Progenitor cell of endocrine pancreas (in vitro differentiated cells): ENCODE measurements at regions not wholly inside any gene's neighbourhood (a gene's known extent, or its start where the extent isn't known, plus 50 kb on each side); places are given as distances from the start of the nearest gene placed in this dataset.

Experiments used
- DNase-seq: peaks from one replicate; pipeline ENCODE4 v3.0.0; 2021; ENCODE audit warnings: low spot score; ENCODE audit not compliant: unreplicated experiment
- H3K27ac Mint-ChIP-seq: 2 replicates; pipeline ENCODE4 v1.8.0; 2021; ENCODE audit warnings: mild to moderate bottlenecking, moderate library complexity, mixed read lengths
- H3K27me3 Mint-ChIP-seq: 2 replicates; pipeline ENCODE4 v1.8.0; 2021; ENCODE audit warnings: mixed read lengths
- H3K36me3 Mint-ChIP-seq: 2 replicates; pipeline ENCODE4 v1.8.0; 2022; ENCODE audit warnings: mixed read lengths; ENCODE audit not compliant: insufficient read depth
- H3K4me1 Mint-ChIP-seq: 2 replicates; pipeline ENCODE4 v1.8.0; 2021; ENCODE audit warnings: low read depth, mixed read lengths
- H3K4me3 Mint-ChIP-seq: 2 replicates; pipeline ENCODE4 v1.8.0; 2021; ENCODE audit warnings: low read depth, mild to moderate bottlenecking, moderate library complexity, mixed read lengths
- H3K9me3 Mint-ChIP-seq: 2 replicates; pipeline ENCODE4 v1.8.0; 2021; ENCODE audit warnings: low read depth, mixed read lengths
- CTCF ChIP-seq: fragments of 200-600 bp; sonication (generic); IDR thresholded peaks from one replicate; pipeline ENCODE4 v1.5.0; 2021; ENCODE audit warnings: antibody characterized with exemption, mild to moderate bottlenecking; ENCODE audit not compliant: unreplicated experiment

DNA sequence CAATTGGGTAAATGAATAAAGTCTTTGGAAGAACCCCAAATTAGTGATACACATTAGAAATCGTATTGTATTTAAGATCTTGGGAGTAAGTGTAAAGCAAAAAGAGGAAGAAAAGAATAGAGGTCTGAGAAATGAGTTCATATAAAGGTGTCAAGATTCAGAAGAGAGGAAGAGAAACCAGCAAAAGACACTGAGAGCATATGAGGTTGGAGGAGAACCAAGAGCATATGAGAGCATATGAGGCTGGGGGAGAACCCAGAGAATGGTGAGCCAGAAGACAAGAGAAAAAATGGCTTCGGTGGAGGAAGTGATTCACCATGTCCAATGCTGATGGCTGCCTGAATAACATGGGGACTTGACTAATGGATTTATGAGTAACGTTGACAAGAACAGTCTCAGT lies 620.1 kb upstream of the GCFC2 start:
- Mint-ChIP-seq H3K4me1 (no peaks in the 10 kb centered on the region), H3K36me3 (no peaks in the 10 kb centered on the region), H3K4me3 (no peak overlapping the region), H3K27me3 (no peaks in the 10 kb centered on the region), H3K27ac (no peak overlapping the region), H3K9me3 (peaks cover 3% of the 10 kb centered on the region)
- DNase-seq, result no peak
- no peak for TF ChIP-seq CTCF

GRCh38 chr2:76326636-76327035 lies 615.9 kb upstream of the GCFC2 start:
- no peak for TF ChIP-seq CTCF
- H3K36me3 Mint-ChIP-seq, result no peaks in the 10 kb centered on the region

DNA sequence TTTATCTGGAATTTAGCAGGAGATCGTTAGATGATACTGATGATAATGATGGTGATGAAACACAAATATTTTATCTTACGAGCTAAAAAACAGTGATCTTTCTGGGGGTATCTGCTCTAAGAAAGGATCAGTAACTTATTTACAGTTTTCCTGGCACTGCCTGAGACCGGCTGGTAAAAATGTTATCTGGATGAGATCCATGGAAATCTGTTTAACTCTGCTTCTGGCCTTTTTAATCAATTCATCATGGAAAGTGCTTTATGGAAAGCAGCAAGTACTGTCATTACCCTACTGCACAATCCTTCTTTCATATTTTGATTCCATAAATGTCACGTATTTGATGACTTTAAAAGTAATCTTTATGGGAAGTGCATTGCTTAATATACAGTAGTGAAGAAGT lies 612.7 kb upstream of the GCFC2 start:
- Mint-ChIP-seq H3K9me3 (peaks cover 4% of the 10 kb centered on the region), H3K27ac (no peak overlapping the region), H3K27me3 (no peaks in the 10 kb centered on the region), H3K4me1 (no peaks in the 10 kb centered on the region), H3K36me3 (no peaks in the 10 kb centered on the region), H3K4me3 (no peak overlapping the region)
- TF ChIP-seq CTCF, result no peak
- no peak for DNase-seq

More at GRCh38 chr2:76326636-76327035, 615.9 kb upstream of the GCFC2 start:
- H3K4me3 Mint-ChIP-seq, result no peak overlapping the region
- no peaks in the 10 kb centered on the region for H3K4me1 Mint-ChIP-seq
- DNase-seq, result no peak
- no peaks in the 10 kb centered on the region for H3K27me3 Mint-ChIP-seq
- no peak overlapping the region for H3K27ac Mint-ChIP-seq
- H3K9me3 Mint-ChIP-seq, result no peaks in the 10 kb centered on the region

- Mint-ChIP-seq H3K27ac (no peak overlapping the region), H3K27me3 (no peaks in the 10 kb centered on the region), H3K36me3 (no peaks in the 10 kb centered on the region), H3K4me3 (no peak overlapping the region), H3K4me1 (peaks cover 3% of the 10 kb centered on the region), H3K9me3 (peaks cover 4% of the 10 kb centered on the region)
- DNase-seq, result no peak
- TF ChIP-seq CTCF, result no peak
Measured at GRCh38 chr2:76320716-76321115, 610.0 kb upstream of the GCFC2 start.

DNA sequence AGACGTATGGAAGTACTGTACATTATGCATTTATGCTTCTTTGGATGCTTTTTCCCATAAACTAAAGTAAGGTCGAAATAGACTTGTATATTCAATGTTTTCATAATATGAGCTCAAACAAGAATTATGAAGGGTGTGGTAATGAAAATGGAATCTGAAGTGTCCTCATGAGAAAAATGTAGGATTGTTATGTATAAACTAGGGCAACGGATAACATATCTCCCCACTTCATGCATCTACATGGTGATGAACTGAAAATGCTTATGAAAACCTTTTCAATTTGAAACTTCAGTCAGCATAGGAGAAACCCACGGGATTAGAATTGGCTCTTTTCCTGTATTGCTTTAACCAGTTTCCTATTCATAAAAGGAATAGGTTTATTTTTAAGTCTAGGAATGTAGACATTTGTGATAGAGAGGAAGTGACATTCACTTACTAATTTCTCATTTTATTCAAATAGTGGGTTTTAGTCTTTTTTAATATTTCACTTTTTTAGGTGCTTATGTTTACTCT lies 608.2 kb upstream of the GCFC2 start:
- Mint-ChIP-seq H3K36me3 (no peaks in the 10 kb centered on the region), H3K27ac (no peak overlapping the region), H3K4me3 (no peak overlapping the region), H3K9me3 (peaks cover 4% of the 10 kb centered on the region), H3K27me3 (no peaks in the 10 kb centered on the region), H3K4me1 (peaks cover 9% of the 10 kb centered on the region)
- no peak for TF ChIP-seq CTCF
- DNase-seq, result no peak
